HuH-7 (cell line): ENCODE measurements at regions not wholly inside any gene's neighbourhood (a gene's known extent, or its start where the extent isn't known, plus 50 kb on each side); places are given as distances from the start of the nearest gene placed in this dataset.

Experiments used
- DNase-seq: peaks from one replicate; pipeline ENCODE4 v3.0.0; 2011; ENCODE audit warnings: low spot score

DNA sequence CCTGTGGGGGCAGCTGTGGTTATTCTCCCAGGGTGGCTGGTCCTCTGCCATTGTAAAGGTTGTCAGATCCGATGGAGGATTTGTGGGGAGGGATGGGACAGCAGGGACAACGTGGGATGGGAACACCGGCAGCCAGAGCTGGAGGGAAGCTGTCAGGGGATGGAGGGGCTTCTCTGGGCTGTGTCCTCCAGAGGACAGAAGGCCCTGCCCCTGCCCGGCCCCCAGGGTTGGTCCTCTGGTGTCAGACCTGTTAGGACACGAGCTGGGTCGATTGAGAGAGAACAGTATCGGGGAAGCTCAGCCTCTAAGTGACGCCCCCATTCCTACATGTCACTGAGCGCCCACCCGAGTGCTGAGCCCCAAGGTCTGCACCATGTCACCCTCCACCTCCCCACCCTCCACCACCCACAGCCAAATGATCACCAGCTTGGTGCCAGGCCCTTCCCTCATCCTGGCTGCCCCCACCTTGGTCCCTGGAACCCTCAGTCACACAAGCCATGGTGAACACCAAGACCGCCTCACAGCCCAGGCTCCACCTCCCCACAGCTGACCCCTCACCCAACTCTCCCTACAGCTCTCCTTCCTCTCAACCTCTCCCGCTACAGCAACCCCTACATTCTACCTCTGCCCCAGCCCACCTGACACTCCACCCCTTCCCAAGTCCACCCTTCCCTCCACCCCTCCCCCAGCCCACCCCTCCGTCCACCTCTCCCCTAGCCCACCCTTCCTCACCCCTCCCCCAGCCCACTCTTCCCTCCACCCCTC lies 244.4 kb downstream of the MATN1 start:
- DNase-seq: no peak

GRCh38 chr1:30478283-30478682 lies 245.1 kb downstream of the MATN1 start:
- DNase-seq: no peak

DNA sequence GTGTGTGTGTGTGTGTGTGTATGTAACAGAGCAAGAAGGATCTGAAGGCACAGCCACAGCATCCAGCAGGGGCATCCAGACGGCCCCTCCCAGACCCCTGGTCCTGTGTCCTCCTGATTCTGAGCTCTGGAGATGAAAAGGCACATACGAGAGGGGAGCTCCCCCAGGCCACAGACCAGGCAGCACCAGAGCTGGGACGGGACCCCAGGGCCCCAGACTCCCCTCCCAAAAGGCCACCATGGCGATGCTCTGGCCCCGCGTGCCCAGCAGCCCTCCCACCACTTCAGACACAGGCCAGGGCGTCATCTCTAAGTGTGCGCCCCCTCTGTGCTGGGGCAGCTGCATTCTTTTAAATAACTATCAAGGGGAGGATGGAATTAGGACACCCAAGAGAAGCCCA lies 245.8 kb downstream of the MATN1 start:
- no peak for DNase-seq

DNA sequence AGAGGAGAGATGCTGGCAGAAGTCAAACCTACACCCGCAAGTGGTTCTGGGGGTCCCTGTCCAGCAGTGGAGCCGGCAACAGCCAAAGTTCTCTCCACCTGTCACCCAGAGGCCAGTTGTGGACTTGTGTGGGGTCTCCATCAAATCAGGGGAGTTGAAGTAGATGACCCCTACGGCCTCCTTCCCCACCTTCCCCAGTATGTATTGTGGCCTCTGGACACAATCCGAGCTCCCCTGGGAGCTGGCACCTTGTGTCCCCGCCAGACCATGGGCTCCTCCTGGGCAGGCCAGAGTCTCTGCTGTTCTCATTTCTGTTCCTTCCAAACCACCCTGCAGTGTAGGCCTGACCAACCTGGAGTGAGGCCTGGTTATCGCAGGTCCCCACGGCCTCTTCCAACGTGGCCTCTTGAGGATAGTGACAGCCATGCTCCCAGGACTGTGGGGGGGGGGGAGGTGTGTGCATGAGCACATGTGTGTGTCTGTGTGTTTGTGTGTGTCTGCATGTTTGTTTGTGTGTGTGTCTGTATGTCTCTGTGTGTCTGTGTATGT lies 246.4 kb downstream of the MATN1 start:
- no peak for DNase-seq

GRCh38 chr1:30476476-30476875 lies 246.9 kb downstream of the MATN1 start:
- no peak for DNase-seq

- DNase-seq: no peak
Measured at GRCh38 chr1:30475966-30476365, 247.4 kb downstream of the MATN1 start.

DNA sequence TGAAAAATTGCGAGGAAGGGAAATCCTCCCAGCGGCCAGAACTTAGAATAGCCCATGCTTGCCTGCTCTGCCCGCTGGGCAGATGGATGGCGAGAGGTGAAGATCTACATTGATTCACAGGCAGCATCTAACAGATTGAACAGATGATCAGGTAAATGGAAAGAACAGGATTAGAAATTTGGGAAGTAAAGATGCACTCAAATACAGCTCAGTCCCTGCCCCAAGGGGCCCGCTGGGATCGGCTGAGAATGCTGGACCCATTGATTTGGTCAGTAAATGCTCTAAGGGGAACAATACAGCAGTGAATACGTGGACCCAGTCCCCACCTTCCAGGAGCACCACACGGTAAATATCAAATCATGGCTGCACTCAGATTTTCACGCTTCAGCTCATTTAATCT lies 248.2 kb downstream of the MATN1 start:
- DNase-seq: no peak

GRCh38 chr1:30474818-30475200 lies 248.6 kb downstream of the MATN1 start:
- no peak for DNase-seq

DNA sequence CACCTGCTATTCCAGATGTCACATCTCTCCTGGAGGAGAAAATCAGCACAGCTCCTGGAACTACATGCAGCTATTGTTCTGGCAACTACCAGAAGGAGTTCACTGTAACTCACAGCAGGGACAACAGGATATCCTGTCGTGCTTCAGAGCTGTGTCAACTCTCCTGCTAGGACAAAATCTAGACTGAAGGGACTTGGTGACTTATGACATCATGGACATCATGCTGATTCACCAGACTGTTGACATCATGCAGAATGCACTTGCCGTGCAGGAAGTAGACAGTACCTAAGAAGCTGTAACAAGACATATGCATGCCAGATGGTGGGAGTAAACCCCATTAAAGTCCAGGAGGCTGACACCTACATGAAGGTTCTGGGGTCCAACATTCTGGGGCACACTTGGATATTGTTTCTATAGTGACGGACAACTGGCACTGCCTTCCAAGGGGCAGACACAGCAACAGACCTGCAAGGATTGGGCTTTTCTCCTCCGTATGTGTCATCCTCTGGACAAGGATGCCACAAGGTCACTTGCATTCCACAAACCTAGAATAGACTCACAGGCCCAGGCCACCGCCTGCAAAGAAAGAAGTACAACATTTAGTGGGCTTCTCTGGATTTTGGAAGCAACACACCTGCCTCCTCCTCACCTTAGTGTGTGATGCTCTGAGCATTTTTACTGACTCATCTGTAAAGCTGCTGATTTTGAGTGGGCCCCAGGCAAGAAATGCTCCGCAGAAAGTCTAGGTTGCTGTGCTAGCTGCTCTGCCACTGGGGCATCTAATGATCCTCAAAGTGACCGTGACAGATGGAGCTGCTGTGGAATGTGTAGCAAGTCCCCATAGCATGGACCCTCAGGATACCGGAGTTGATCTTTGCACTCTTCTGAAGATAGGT lies 249.2 kb downstream of the MATN1 start:
- no peak for DNase-seq

DNA sequence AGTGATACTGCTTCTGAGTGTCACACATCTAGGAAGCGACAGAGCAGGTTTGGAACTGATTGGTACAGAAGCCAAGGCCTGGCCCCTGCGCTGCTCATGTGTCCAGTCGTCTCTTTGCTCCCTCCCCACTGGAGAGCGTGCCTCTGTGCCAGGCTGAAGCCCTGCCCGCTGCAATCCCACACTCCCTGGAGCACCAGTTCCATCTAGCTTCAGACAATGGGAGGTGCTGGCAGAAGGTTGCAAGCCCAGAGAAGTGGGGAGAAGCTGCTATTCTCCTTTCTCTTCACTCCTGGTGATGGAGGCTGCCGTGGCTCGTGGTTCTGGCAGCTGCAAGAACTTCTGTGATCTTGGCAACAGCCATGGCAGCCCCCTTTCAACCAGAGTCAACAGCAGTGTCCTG lies 250.9 kb downstream of the MATN1 start:
- no peak for DNase-seq

DNA sequence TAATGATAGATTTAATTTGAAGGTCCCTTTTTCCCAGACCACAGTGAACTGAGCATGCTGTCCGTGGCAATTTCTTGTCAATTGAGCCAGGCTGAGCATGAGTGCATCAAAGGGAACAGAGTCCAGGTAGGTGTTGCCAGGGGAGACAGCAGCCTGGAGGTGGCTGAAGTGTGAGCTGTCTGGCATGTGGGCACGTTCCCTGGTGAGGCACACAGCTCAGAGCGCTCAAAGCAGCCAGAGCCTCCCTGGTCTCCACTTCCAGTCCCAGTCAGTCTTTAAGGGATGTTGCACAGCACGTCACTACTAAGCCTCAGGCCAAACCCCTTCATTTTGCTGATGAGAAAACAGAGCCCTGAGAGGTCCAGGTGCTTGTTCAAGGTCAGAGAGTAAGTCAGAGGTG lies 251.4 kb downstream of the MATN1 start:
- DNase-seq: no peak

- no peak for DNase-seq
Measured at GRCh38 chr1:30471307-30471706, 252.1 kb downstream of the MATN1 start.

GRCh38 chr1:30469426-30469825 lies 254.0 kb downstream of the MATN1 start:
- DNase-seq: no peak

GRCh38 chr1:30467101-30467500 lies 256.3 kb downstream of the MATN1 start:
- DNase-seq: no peak

GRCh38 chr1:30466610-30467009 lies 256.8 kb downstream of the MATN1 start:
- no peak for DNase-seq

DNA sequence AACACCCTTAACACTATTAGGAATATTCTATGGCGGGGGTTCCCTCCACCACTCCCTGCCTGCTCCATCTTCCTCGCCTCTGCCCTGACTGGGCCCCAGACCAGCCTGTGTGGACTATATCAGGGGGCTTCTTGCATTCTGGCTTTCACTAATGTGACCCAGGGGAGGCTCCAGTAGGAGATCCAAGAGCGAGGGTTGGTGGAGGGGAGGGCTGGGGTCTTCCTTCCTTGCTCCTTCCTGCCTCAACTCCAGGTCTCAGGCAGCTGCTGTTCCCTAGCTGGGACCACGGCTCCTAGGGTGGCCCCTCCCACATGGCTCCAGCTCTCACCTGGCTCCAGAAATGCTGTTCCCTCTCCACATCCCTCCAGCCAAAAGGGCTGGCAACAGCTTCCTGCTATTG lies 257.4 kb downstream of the MATN1 start:
- no peak for DNase-seq

- DNase-seq: no peak
Measured at GRCh38 chr1:30465096-30465495, 258.3 kb downstream of the MATN1 start.

DNA sequence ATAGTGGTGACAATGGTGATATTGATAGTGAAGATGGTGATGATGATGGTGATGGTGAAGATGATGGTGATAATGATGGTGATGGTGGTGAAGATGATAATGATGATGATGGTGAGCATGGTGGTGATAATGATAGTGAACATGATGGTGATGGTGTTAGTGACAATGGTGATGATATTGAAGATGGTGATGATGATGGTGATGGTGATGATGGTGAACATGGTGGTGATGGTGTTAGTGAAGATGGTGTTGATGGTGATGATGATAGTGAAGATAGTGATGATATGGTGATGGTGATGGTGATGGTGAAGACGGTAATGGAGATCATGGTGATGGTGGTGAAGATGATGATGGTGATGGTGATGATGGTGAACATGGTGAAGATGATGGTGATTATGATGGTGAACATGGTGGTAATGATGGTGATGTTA lies 259.2 kb downstream of the MATN1 start:
- DNase-seq: no peak

DNA sequence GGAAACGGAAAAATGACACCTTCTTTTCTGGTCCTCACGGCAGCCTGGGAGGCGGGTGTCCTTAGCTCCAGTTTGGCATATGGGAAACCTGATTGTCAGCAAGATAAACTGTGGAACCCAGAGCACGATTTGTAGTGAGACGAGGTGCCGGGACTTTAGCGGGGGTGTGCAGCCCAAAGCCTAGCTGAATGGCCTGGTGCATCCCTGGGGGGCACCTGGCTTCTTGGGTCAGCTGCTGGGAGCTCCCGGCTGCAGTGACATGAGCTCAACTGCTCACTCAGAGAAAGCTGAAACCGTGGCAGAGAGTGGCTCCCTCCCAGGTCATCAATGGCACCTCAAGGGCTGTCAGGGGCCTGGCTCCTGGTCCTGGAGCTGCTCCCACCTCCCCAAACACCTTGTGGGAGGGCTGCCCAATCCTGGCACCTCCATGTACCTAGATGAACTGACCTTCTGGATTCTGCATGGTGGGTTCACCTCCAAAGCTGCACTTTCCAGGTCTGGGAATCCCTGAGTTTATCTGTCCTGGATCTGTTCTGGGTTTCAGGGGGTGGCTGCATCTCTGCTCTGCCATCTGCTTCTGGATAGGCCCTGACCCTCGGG lies 260.5 kb downstream of the MATN1 start:
- no peak for DNase-seq

- DNase-seq: no peak
Measured at GRCh38 chr1:30462166-30462565, 261.2 kb downstream of the MATN1 start.

DNA sequence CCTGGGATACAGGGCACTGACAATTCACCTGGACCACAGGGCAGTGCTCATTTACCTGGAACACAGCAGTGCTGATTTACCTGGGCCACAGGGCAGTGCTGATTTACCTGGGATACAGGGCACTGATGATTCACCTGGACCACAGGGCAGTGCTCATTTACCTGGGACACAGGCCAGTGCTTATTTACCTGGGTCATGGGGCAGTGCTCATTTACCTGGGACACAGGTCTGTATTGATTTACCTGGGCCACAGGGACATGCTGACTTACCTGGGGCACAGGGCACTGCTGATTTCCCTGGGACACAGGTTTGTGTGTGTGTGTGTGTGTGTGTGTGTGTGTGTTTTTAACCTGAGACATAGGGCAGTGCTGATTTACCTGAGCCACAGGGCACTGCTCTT lies 261.7 kb downstream of the MATN1 start:
- DNase-seq: no peak

DNA sequence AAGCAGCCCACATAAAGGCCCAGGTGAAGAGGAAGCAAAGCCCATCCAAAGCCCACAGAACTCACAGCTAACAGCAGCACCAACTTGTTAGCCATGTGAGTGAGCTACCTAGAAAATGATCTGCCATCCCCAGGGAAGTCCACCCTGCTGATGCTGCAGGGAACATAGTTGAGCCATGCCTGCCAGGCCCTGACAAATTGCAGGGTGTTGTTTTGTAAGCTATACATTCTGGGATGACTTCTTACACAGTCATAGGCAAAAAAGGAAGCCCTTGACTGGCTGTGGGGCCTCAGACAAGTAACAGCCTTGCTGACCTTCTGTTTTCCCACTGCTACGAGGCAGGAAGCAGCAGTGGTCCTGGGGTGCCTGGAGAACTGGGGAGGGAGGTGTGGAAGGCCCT lies 262.7 kb downstream of the MATN1 start:
- no peak for DNase-seq
